ENCODE measurements at regions not wholly inside any gene's neighbourhood (a gene's known extent, or its start where the extent isn't known, plus 50 kb on each side); places are given as distances from the start of the nearest gene placed in this dataset.
"Not testable (repeated sequence)": the region's sequence is repeated elsewhere in the genome, so short reads cannot be mapped to it uniquely, and the experiment has no call there.

GRCh38 chr15:84473305-84473877 is 127.4 kb upstream of the ZSCAN2 start:
- no CpG with 5 or more reads among the region's 26 CpGs for WGBS, 2 donors

GRCh38 chr15:84476364-84477033 is 124.3 kb upstream of the ZSCAN2 start:
- intact Hi-C loops (cut with DNase I; ENCODE audit: low total_unique reads); H3K4me3 ChIP-seq (ENCODE audit: low read depth, poor library complexity, severe bottlenecking): not testable (repeated sequence)
- no CpG with 5 or more reads among the region's 14 CpGs for WGBS, 2 donors

More at GRCh38 chr15:84473305-84473877, 127.4 kb upstream of the ZSCAN2 start:
- DNase-seq (ENCODE audit: low spot score in 2 of 2); intact Hi-C loops (cut with DNase I; ENCODE audit: low total_unique reads); H3K4me3 ChIP-seq (ENCODE audit: low read depth, poor library complexity, severe bottlenecking): not testable (repeated sequence)

GRCh38 chr15:84477550-84477949 is 123.3 kb upstream of the ZSCAN2 start:
- H3K4me3 ChIP-seq (ENCODE audit: low read depth, poor library complexity, severe bottlenecking); DNase-seq (ENCODE audit: low spot score in 2 of 2); intact Hi-C loops (cut with DNase I; ENCODE audit: low total_unique reads): not testable (repeated sequence)
- WGBS, 2 donors = no CpG with 5 or more reads among the region's 8 CpGs

More at GRCh38 chr15:84476364-84477033, 124.3 kb upstream of the ZSCAN2 start:
- not testable (repeated sequence) for DNase-seq (ENCODE audit: low spot score in 2 of 2)

GRCh38 chr15:84480174-84480681 is 120.6 kb upstream of the ZSCAN2 start:
- no CpG with 5 or more reads among the region's 7 CpGs for WGBS, 2 donors
- DNase-seq (ENCODE audit: low spot score in 2 of 2); intact Hi-C loops (cut with DNase I; ENCODE audit: low total_unique reads); H3K4me3 ChIP-seq (ENCODE audit: low read depth, poor library complexity, severe bottlenecking): not testable (repeated sequence)

- intact Hi-C loops (cut with DNase I; ENCODE audit: low total_unique reads); H3K4me3 ChIP-seq (ENCODE audit: low read depth, poor library complexity, severe bottlenecking): not testable (repeated sequence)
- no CpG with 5 or more reads among the region's 9 CpGs for WGBS, 2 donors
- peak in 1 of 2 donors; percentile 60 for DNase-seq (ENCODE audit: low spot score in 2 of 2)
Observed at GRCh38 chr15:84483859-84484258, 117.0 kb upstream of the ZSCAN2 start.

GRCh38 chr15:84500165-84500889 is 100.5 kb upstream of the ZSCAN2 start:
- DNase-seq (ENCODE audit: low spot score in 2 of 2) = peak in 1 of 2 donors; percentile 88
- H3K4me3 ChIP-seq (ENCODE audit: low read depth, poor library complexity, severe bottlenecking); intact Hi-C loops (cut with DNase I; ENCODE audit: low total_unique reads): not testable (repeated sequence)
- WGBS, 2 donors = no CpG with 5 or more reads among the region's 60 CpGs

GRCh38 chr15:84503101-84503500 is 97.7 kb upstream of the ZSCAN2 start:
- H3K4me3 ChIP-seq (ENCODE audit: low read depth, poor library complexity, severe bottlenecking); DNase-seq (ENCODE audit: low spot score in 2 of 2); intact Hi-C loops (cut with DNase I; ENCODE audit: low total_unique reads): not testable (repeated sequence)
- no CpG with 5 or more reads among the region's 17 CpGs for WGBS, 2 donors

- intact Hi-C loops (cut with DNase I; ENCODE audit: low total_unique reads); H3K4me3 ChIP-seq (ENCODE audit: low read depth, poor library complexity, severe bottlenecking); DNase-seq (ENCODE audit: low spot score in 2 of 2): not testable (repeated sequence)
- 82% methylated on average over 3 of the region's 4 CpGs; no CpG with 5 or more reads in 1 of the 2 donors for whole genome bisulfite sequencing, 2 donors
Observed at GRCh38 chr15:84505552-84505951, 95.3 kb upstream of the ZSCAN2 start.

- DNase-seq (ENCODE audit: low spot score in 2 of 2); intact Hi-C loops (cut with DNase I; ENCODE audit: low total_unique reads); H3K4me3 ChIP-seq (ENCODE audit: low read depth, poor library complexity, severe bottlenecking): not testable (repeated sequence)
- WGBS, 2 donors = 90 to 100% methylated on average over 2 to 5 of the region's 9 CpGs
Observed at GRCh38 chr15:84512324-84512723, 88.5 kb upstream of the ZSCAN2 start.

- DNase-seq (ENCODE audit: low spot score in 2 of 2); H3K4me3 ChIP-seq (ENCODE audit: low read depth, poor library complexity, severe bottlenecking); intact Hi-C loops (cut with DNase I; ENCODE audit: low total_unique reads): not testable (repeated sequence)
- WGBS, 2 donors = 100% methylated on average over 2 to 5 of the region's 6 CpGs
Observed at GRCh38 chr15:84516773-84517172, 84.0 kb upstream of the ZSCAN2 start.

- intact Hi-C loops (cut with DNase I; ENCODE audit: low total_unique reads); H3K4me3 ChIP-seq (ENCODE audit: low read depth, poor library complexity, severe bottlenecking); DNase-seq (ENCODE audit: low spot score in 2 of 2): not testable (repeated sequence)
- WGBS, 2 donors = 11 to 60% methylated on average over 2 of the region's 2 CpGs
Observed at GRCh38 chr15:84525491-84526344, 75.1 kb upstream of the ZSCAN2 start.

GRCh38 chr15:84530751-84531150 is 70.1 kb upstream of the ZSCAN2 start:
- intact Hi-C loops (cut with DNase I; ENCODE audit: low total_unique reads); H3K4me3 ChIP-seq (ENCODE audit: low read depth, poor library complexity, severe bottlenecking); DNase-seq (ENCODE audit: low spot score in 2 of 2): not testable (repeated sequence)
- WGBS, 2 donors = 98% methylated on average over 4 of the region's 4 CpGs

- DNase-seq (ENCODE audit: low spot score in 2 of 2); H3K4me3 ChIP-seq (ENCODE audit: low read depth, poor library complexity, severe bottlenecking); intact Hi-C loops (cut with DNase I; ENCODE audit: low total_unique reads): not testable (repeated sequence)
- WGBS, 2 donors = 81 to 94% methylated on average over 1 of the region's 1 CpG
Observed at GRCh38 chr15:84531223-84531622, 69.6 kb upstream of the ZSCAN2 start.

GRCh38 chr15:84531709-84532367 is 69.0 kb upstream of the ZSCAN2 start:
- H3K4me3 ChIP-seq (ENCODE audit: low read depth, poor library complexity, severe bottlenecking); DNase-seq (ENCODE audit: low spot score in 2 of 2); intact Hi-C loops (cut with DNase I; ENCODE audit: low total_unique reads): not testable (repeated sequence)
- WGBS, 2 donors = 82 to 89% methylated on average over 3 of the region's 3 CpGs
